ENCODE measurements at regions not wholly inside any gene's neighbourhood (a gene's known extent, or its start where the extent isn't known, plus 50 kb on each side); places are given as distances from the start of the nearest gene placed in this dataset.
"Not testable (repeated sequence)": the region's sequence is repeated elsewhere in the genome, so short reads cannot be mapped to it uniquely, and the experiment has no call there.

- DNase-seq, result no peak
Observed at GRCh38 chr1:191025896-191026642, 548.4 kb upstream of the BRINP3 start.

GRCh38 chr1:191026828-191027227, 549.2 kb upstream of the BRINP3 start:
- DNase-seq, result no peak

GRCh38 chr1:191034132-191034531, 556.5 kb upstream of the BRINP3 start:
- DNase-seq, result no peak

GRCh38 chr1:191043066-191043465, 565.4 kb upstream of the BRINP3 start:
- no peak for DNase-seq

GRCh38 chr1:191049781-191050180, 572.1 kb upstream of the BRINP3 start:
- no peak for DNase-seq

- DNase-seq, result no peak
Observed at GRCh38 chr1:191052888-191053287, 575.2 kb upstream of the BRINP3 start.

GRCh38 chr1:191065346-191065745, 587.7 kb upstream of the BRINP3 start:
- DNase-seq, result no peak

- DNase-seq, result no peak
Observed at GRCh38 chr1:191065771-191066170, 588.1 kb upstream of the BRINP3 start.

GRCh38 chr1:191074881-191075280, 597.2 kb upstream of the BRINP3 start:
- DNase-seq, result no peak

- DNase-seq, result not testable (repeated sequence)
Observed at GRCh38 chr1:191083090-191083489, 605.4 kb upstream of the BRINP3 start.

GRCh38 chr1:191085121-191085520, 607.5 kb upstream of the BRINP3 start:
- DNase-seq, result no peak

GRCh38 chr1:191086910-191087309, 609.2 kb upstream of the BRINP3 start:
- no peak for DNase-seq

- no peak for DNase-seq
Observed at GRCh38 chr1:191096405-191096804, 618.7 kb upstream of the BRINP3 start.

GRCh38 chr1:191099696-191100095, 622.0 kb upstream of the BRINP3 start:
- no peak for DNase-seq

GRCh38 chr1:191101960-191102359, 624.3 kb upstream of the BRINP3 start:
- no peak for DNase-seq

- no peak for DNase-seq
Observed at GRCh38 chr1:191125950-191126349, 648.3 kb upstream of the BRINP3 start.

- DNase-seq, result no peak
Observed at GRCh38 chr1:191134796-191135195, 657.1 kb upstream of the BRINP3 start.

GRCh38 chr1:191140038-191140437, 662.4 kb upstream of the BRINP3 start:
- no peak for DNase-seq

- no peak for DNase-seq
Observed at GRCh38 chr1:191142748-191143147, 665.1 kb upstream of the BRINP3 start.

GRCh38 chr1:191145834-191146233, 668.2 kb upstream of the BRINP3 start:
- DNase-seq, result no peak

- DNase-seq, result no peak
Observed at GRCh38 chr1:191151321-191151807, 673.7 kb upstream of the BRINP3 start.

GRCh38 chr1:191152776-191153175, 675.1 kb upstream of the BRINP3 start:
- no peak for DNase-seq

GRCh38 chr1:191155178-191155577, 677.5 kb upstream of the BRINP3 start:
- no peak for DNase-seq

GRCh38 chr1:191160837-191161236, 683.2 kb upstream of the BRINP3 start:
- DNase-seq, result no peak

GRCh38 chr1:191162762-191163161, 685.1 kb upstream of the BRINP3 start:
- no peak for DNase-seq
